Cardiac muscle cell (in vitro differentiated cells and primary cell): ENCODE measurements at regions not wholly inside any gene's neighbourhood (a gene's known extent, or its start where the extent isn't known, plus 50 kb on each side); places are given as distances from the start of the nearest gene placed in this dataset.
"Not testable (repeated sequence)": the region's sequence is repeated elsewhere in the genome, so short reads cannot be mapped to it uniquely, and the experiment has no call there.

ENCODE experiments used
- DNase-seq, 2 donors: peaks; one replicate each; pipeline versions ENCODE4 v3.0.0 to v3.0.0-alpha.2; 2010 to 2017; ENCODE audit warnings: low read depth in 1 of 2, low spot score in 1 of 2
- H3K27ac ChIP-seq: fragments of 200-600 bp; sonication (generic); 2 replicates; pipeline ENCODE4 v1.5.1; 2016
- H3K27me3 ChIP-seq: fragments of 200-600 bp; sonication (generic); 2 replicates; pipeline ENCODE4 v1.6.0; 2016; ENCODE audit warnings: control low read depth
- H3K36me3 ChIP-seq: fragments of 200-600 bp; sonication (generic); 2 replicates; pipeline ENCODE4 v1.5.1; 2016; ENCODE audit warnings: control low read depth
- H3K4me1 ChIP-seq: fragments of 200-600 bp; sonication (generic); 2 replicates; pipeline ENCODE4 v1.8.1; 2017; ENCODE audit warnings: low read depth, mild to moderate bottlenecking, mixed run types
- H3K4me3 ChIP-seq: fragments of 200-600 bp; sonication (generic); 2 replicates; pipeline ENCODE4 v1.5.1; 2016; ENCODE audit warnings: mild to moderate bottlenecking
- H3K9me3 ChIP-seq: fragments of 200-600 bp; sonication (generic); 2 replicates; pipeline ENCODE4 v1.5.1; 2017; ENCODE audit warnings: low read depth, mild to moderate bottlenecking, control low read depth
- TF ChIP-seq, protein P1 (sequence below): IDR thresholded peaks from 2 replicates; pipeline ENCODE4 v1.5.1; 2012; ENCODE audit warnings: low read depth, mild to moderate bottlenecking, low read length

- H3K4me3 ChIP-seq = no peak overlapping the region
- TF ChIP-seq, protein P1, sequence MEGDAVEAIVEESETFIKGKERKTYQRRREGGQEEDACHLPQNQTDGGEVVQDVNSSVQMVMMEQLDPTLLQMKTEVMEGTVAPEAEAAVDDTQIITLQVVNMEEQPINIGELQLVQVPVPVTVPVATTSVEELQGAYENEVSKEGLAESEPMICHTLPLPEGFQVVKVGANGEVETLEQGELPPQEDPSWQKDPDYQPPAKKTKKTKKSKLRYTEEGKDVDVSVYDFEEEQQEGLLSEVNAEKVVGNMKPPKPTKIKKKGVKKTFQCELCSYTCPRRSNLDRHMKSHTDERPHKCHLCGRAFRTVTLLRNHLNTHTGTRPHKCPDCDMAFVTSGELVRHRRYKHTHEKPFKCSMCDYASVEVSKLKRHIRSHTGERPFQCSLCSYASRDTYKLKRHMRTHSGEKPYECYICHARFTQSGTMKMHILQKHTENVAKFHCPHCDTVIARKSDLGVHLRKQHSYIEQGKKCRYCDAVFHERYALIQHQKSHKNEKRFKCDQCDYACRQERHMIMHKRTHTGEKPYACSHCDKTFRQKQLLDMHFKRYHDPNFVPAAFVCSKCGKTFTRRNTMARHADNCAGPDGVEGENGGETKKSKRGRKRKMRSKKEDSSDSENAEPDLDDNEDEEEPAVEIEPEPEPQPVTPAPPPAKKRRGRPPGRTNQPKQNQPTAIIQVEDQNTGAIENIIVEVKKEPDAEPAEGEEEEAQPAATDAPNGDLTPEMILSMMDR = no peak
- DNase-seq = no peak
- H3K27me3 ChIP-seq = no peaks in the 10 kb centered on the region
- H3K9me3 ChIP-seq = no peaks in the 10 kb centered on the region
- no peaks in the 10 kb centered on the region for H3K4me1 ChIP-seq
- no peak overlapping the region for H3K27ac ChIP-seq
- no peaks in the 10 kb centered on the region for H3K36me3 ChIP-seq
Measured at GRCh38 chr18:1544016-1544415, 639.3 kb downstream of the ADCYAP1 start.

GRCh38 chr18:1557711-1558110 is 653.0 kb downstream of the ADCYAP1 start:
- H3K36me3 ChIP-seq, DNase-seq, H3K4me1 ChIP-seq, H3K9me3 ChIP-seq, H3K4me3 ChIP-seq, H3K27ac ChIP-seq, H3K27me3 ChIP-seq: not testable (repeated sequence)

GRCh38 chr18:1559563-1559962 is 654.9 kb downstream of the ADCYAP1 start:
- no peaks in the 10 kb centered on the region for H3K9me3 ChIP-seq
- no peak overlapping the region for H3K4me3 ChIP-seq
- DNase-seq = no peak
- no peaks in the 10 kb centered on the region for H3K4me1 ChIP-seq
- TF ChIP-seq, protein P1 = no peak
- no peaks in the 10 kb centered on the region for H3K36me3 ChIP-seq
- no peaks in the 10 kb centered on the region for H3K27me3 ChIP-seq
- H3K27ac ChIP-seq = no peak overlapping the region

- Histone ChIP-seq H3K36me3 (no peaks in the 10 kb centered on the region), H3K27me3 (no peaks in the 10 kb centered on the region), H3K4me3 (no peak overlapping the region), H3K9me3 (no peaks in the 10 kb centered on the region), H3K4me1 (no peaks in the 10 kb centered on the region), H3K27ac (no peak overlapping the region)
- TF ChIP-seq, protein P1 = no peak
- DNase-seq = no peak
Measured at GRCh38 chr18:1564793-1565192, 660.1 kb downstream of the ADCYAP1 start.

- Histone ChIP-seq H3K36me3 (no peaks in the 10 kb centered on the region), H3K9me3 (no peaks in the 10 kb centered on the region), H3K4me1 (no peaks in the 10 kb centered on the region), H3K27me3 (no peaks in the 10 kb centered on the region), H3K27ac (no peak overlapping the region), H3K4me3 (no peak overlapping the region)
- no peak for DNase-seq
- TF ChIP-seq, protein P1 = no peak
Measured at GRCh38 chr18:1571206-1571605, 666.5 kb downstream of the ADCYAP1 start.

DNA sequence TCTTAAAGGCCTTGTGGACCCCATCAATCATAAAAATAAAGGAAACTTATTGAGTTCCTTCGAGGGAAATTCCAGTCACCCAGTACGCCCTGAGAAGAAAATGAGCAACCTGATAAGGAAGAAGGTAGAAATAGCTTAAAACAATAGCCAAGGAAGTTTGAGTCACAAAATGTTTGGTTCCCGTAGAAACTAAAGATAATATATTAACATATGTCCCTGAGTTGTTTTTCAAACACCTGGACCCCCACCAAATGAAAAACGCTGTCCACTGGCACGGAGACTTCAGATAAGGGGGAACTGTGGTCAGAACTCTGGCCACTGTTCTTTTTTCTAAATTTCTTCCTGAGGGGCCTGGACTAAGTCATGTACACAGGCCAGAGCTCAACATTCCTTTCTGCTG is 669.1 kb downstream of the ADCYAP1 start:
- no peaks in the 10 kb centered on the region for H3K36me3 ChIP-seq
- H3K27ac ChIP-seq = no peak overlapping the region
- DNase-seq = peak in 1 of 2 donors; percentile 13
- no peak overlapping the region for H3K4me3 ChIP-seq
- no peaks in the 10 kb centered on the region for H3K27me3 ChIP-seq
- no peaks in the 10 kb centered on the region for H3K9me3 ChIP-seq
- TF ChIP-seq, protein P1 = no peak
- H3K4me1 ChIP-seq = no peaks in the 10 kb centered on the region
